AG09309 (cell line): ENCODE measurements at regions not wholly inside any gene's neighbourhood (a gene's known extent, or its start where the extent isn't known, plus 50 kb on each side); places are given as distances from the start of the nearest gene placed in this dataset.

Source experiments
- DNase-seq: peaks from one replicate; pipeline ENCODE4 v3.0.0-alpha.2; 2010; ENCODE audit warnings: low read depth
- H3K4me3 ChIP-seq: 2 replicates; pipeline ENCODE4 v1.5.1; 2011; ENCODE audit warnings: mild to moderate bottlenecking, low read depth, low read length, moderate library complexity; ENCODE audit not compliant: control insufficient read depth
- TF ChIP-seq, protein P1 (sequence below): IDR thresholded peaks from 2 replicates; pipeline ENCODE4 v1.5.1; 2011; ENCODE audit warnings: mild to moderate bottlenecking, low read depth, low read length, inconsistent platforms; ENCODE audit not compliant: insufficient read depth, control insufficient read depth; ENCODE audit errors: missing control alignments

GRCh38 chr2:234823196-234823876 lies 128.5 kb upstream of the SH3BP4 start:
- TF ChIP-seq, protein P1, sequence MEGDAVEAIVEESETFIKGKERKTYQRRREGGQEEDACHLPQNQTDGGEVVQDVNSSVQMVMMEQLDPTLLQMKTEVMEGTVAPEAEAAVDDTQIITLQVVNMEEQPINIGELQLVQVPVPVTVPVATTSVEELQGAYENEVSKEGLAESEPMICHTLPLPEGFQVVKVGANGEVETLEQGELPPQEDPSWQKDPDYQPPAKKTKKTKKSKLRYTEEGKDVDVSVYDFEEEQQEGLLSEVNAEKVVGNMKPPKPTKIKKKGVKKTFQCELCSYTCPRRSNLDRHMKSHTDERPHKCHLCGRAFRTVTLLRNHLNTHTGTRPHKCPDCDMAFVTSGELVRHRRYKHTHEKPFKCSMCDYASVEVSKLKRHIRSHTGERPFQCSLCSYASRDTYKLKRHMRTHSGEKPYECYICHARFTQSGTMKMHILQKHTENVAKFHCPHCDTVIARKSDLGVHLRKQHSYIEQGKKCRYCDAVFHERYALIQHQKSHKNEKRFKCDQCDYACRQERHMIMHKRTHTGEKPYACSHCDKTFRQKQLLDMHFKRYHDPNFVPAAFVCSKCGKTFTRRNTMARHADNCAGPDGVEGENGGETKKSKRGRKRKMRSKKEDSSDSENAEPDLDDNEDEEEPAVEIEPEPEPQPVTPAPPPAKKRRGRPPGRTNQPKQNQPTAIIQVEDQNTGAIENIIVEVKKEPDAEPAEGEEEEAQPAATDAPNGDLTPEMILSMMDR = no peak
- DNase-seq = no peak
- H3K4me3 ChIP-seq = no peak overlapping the region

GRCh38 chr2:234821946-234822475 lies 129.8 kb upstream of the SH3BP4 start:
- no peak overlapping the region for H3K4me3 ChIP-seq
- DNase-seq = no peak

DNA sequence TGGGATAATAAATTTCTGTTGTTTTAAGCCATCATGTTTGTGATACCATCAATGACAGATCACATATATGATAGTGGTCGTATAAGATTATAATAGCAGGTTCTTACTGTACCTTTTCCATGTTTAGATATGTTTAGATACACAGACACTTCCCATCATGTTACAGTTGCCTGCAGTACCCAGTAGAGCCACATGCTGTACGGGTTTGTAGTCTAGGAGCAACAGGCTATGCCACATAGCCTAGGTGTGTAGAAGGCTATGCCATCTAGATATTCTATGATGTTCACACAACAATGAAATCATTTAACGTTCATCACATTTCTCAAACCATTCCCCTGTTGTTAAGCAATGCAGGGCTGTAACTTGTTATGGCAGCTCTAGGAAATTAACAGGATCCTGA lies 132.9 kb upstream of the SH3BP4 start:
- DNase-seq = no peak
- no peak overlapping the region for H3K4me3 ChIP-seq
- TF ChIP-seq, protein P1 = peak; percentile 17

More at GRCh38 chr2:234821946-234822475, 129.8 kb upstream of the SH3BP4 start:
- TF ChIP-seq, protein P1 = no peak

DNA sequence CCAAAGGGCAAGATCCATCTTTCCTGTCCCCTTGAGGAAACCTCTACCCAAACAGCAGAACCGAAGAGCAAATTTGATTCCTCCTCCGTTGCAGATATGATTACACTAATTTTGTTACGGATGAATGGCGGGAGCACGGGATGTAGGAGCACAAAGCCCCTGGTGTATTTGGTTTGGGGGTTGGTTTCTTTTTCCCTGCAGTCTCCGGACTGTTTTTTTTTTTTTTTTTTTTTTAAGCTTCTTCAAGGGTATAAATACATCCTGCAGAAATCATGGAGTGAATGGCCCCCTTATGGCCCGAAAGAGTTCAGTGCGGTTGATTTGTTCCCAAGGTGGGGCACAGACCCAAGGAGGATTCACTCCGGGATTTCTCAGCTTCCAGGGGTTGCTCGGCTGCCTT lies 135.3 kb upstream of the SH3BP4 start:
- TF ChIP-seq, protein P1 = no peak
- no peak for DNase-seq
- H3K4me3 ChIP-seq = no peak overlapping the region

GRCh38 chr2:234816056-234816455 lies 135.8 kb upstream of the SH3BP4 start:
- TF ChIP-seq, protein P1 = no peak
- no peak overlapping the region for H3K4me3 ChIP-seq

GRCh38 chr2:234814374-234814773 lies 137.4 kb upstream of the SH3BP4 start:
- H3K4me3 ChIP-seq = no peak overlapping the region
- DNase-seq = no peak
- TF ChIP-seq, protein P1 = no peak

More at GRCh38 chr2:234816056-234816455, 135.8 kb upstream of the SH3BP4 start:
- DNase-seq = no peak

DNA sequence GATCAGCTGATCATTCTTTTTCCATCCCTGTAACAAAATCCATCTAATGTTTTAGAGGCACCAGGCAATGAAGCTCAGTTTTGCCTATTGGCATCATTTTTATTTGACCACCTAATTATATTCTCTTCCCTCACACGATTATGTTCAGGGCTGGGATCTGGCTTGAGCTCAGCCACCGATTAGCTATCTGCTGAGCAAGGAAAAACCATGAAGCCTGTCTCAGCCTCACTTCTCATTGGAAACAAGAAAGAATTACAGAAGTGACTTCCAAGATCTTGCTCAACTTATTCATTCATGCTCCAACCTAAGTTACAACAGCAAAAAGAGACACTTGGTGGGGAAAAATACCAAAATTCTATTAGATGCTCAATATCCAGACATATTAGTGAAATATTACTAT lies 139.0 kb upstream of the SH3BP4 start:
- TF ChIP-seq, protein P1 = no peak
- DNase-seq = no peak
- H3K4me3 ChIP-seq = no peak overlapping the region
